ENCODE measurements at regions not wholly inside any gene's neighbourhood (a gene's known extent, or its start where the extent isn't known, plus 50 kb on each side); places are given as distances from the start of the nearest gene placed in this dataset.

DNA sequence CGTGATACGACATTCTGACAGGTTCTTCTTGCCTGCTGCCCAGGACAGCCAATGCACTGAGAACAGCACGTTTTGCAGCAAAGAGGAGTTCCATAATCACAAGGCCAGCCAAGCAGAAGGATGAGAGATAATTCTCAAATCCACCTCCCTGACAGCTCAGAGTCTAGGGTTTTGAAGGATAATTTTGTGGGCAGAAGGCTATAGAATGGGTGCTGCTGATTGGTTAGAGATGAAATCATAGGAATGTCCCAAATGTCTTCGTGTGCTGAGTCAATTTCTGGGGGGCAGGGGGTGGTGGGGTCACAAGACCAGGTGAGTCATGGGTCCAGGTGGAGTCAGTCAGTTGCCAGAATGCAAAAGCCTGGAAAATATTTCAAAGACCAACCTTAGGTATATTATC, 175.5 kb upstream of the SLC30A5 start:
- ATAC-seq (ENCODE audit: low FRiP score) (no peak), DNase-seq (ENCODE audit: low spot score) (no peak)
- no peak for TF ChIP-seq CTCF (IDR thresholded peaks at IDR 0.05)

DNA sequence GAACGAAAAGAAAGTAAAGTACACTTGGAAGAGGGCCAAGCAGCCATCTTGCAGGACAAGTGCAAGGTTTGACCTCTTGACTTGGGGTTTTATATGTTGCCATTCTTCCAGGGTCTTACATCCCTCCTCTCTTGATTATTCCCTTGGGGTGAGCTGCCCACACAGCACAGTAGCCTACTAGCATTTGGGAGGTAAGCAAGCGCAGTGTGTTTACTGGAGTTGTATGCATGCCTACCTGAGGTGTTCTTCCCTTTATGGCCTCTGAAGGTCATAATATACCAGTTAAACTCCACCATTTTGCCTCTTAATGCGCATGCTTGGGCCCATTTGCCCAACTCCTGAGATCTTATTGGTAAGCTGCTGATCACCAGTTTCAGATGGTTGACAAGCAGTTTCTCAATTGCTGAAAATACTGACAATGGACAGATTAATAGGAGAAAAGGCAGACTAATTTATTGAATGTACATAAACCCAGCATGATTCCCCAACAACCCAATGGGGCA, 173.8 kb upstream of the SLC30A5 start:
- ATAC-seq (ENCODE audit: low FRiP score) (no peak), DNase-seq (ENCODE audit: low spot score) (no peak)
- TF ChIP-seq CTCF (IDR thresholded peaks at IDR 0.05) = no peak

DNA sequence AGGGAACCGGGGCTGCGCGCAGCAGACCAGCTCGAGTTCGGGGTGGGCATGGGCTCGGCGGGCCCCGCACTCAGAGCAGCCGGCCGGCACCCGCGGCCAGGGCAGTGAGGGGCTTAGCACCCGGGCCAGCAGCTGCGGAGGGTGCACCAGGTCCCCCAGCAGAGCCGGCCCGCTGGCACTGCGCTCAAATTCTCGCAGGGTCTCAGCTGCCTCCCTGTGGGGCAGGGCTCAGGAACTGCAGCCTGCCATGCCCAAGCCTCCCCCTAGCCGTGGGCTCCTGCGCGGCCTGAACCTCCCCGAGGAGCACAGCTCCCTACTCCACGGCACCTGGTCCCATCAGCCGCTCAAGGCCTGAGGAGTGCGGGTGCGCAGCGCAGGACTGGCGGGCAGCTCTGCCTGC, 172.9 kb upstream of the SLC30A5 start:
- no peak for ATAC-seq (ENCODE audit: low FRiP score)

DNA sequence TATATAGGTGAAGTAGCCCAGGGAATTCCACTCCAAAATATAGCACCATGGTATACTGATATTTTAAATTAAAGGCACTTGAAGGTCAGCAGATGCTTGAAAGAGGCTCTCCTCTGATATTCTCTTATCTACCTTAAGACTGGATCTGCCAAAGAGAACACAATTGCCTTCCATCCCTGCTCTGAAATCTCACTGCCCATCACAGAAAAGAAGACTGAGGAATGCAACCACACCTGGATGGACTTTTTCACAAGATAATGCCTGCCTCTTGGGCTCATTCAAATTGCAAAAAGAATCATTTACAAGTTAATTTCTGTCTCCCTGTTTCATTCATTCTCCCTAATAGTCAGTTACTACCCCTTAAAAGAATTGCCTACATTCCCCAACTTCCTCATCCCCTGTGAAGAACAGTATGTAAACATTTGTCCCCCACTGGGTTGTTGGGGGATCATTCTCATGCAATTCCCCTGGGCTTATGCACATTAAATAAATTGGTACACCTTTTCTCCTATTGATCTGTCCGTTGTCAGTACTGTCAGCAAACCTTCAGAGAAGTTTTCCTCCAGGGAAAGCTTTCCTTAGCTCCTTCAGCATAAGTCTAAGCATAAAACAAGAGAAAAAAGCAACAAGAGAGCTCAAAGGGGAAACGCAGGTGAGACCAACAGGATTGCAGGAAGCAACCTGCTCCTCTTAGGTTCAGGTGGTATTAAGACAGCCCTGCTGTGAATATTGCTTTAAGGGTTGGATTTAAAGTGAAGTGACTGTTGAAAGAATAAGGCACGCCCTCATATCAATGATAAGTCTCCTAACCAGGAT, 171.4 kb upstream of the SLC30A5 start:
- ATAC-seq (ENCODE audit: low FRiP score) = no peak
- no peak for DNase-seq (ENCODE audit: low spot score)
- TF ChIP-seq CTCF (IDR thresholded peaks at IDR 0.05) = no peak

More for the DNA sequence above, 172.9 kb upstream of the SLC30A5 start:
- TF ChIP-seq CTCF (IDR thresholded peaks at IDR 0.05) = no peak
- no peak for DNase-seq (ENCODE audit: low spot score)

DNA sequence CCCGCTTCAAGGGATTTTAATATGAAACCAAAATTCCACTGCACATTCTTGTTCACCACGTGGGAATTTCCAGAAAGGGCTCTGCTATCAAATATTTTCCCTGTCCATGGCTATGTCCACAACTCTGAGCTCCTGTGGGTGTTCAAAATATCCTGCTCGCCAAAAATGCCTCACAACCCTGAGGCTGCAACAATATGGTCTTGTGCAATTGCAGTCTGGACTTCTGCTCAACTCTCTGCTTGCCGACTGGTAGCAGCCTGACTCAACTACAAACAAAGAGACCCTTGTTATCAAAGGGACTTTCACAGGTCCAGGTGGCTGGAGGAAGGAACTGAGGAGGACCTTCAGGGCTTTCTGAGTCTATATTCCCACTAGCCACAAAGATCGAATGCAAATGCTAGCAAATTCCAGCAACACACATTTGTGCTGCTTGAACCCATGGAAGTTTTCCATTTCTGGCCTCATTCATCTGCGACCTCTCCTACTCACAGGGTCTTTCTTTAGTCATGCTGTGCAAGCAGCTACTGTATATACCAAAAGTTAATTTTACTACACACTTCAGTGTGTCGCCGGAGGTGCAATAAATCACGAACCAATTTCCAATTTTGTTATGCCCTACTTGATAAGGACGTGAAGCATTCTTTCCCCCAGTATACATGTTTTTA, 169.2 kb upstream of the SLC30A5 start:
- ATAC-seq (ENCODE audit: low FRiP score) (no peak), DNase-seq (ENCODE audit: low spot score) (no peak)
- TF ChIP-seq CTCF (IDR thresholded peaks at IDR 0.05) = no peak

GRCh38 chr5:68928617-68929302, 165.1 kb upstream of the SLC30A5 start:
- ATAC-seq (ENCODE audit: low FRiP score) (no peak), DNase-seq (ENCODE audit: low spot score) (no peak)
- no peak for TF ChIP-seq CTCF (IDR thresholded peaks at IDR 0.05)

Data from omental fat pad (tissue), 3 donors.